ENCODE measurements at regions not wholly inside any gene's neighbourhood (a gene's known extent, or its start where the extent isn't known, plus 50 kb on each side); places are given as distances from the start of the nearest gene placed in this dataset.
"Not testable (repeated sequence)": the region's sequence is repeated elsewhere in the genome, so short reads cannot be mapped to it uniquely, and the experiment has no call there.

DNA sequence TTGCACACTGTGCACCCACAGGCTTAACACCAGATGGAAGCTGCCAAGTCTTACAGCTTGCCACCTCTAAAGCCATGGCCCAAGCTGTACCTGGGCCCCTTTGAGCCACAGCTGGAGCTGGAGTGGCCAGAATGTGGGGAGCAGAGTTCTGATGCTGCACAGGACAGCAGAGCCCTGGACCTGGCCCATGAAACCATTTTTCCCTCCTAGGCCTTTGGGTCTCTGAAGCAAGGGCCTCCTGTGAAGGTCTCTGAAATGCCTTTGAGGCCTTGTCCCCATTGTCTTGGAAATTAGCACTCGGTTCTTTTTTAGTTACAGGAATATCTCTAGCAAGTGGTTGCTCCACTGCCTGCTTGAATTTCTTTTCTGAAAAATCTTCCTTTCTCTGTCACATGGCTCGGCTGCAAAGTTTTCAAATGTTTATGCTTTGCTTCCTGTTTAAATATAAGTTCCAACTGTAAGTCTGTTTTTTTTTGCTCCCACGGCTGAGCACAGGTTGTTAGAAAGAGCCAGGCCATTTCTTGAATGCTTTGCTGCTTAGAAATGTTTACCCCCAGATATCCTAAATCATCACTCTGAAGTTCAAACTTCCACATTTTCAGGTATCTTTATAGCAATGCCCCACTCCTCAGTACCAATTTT, 156.8 kb upstream of the GORAB start:
- DNase-seq (ENCODE audit: low read depth in 2 of 2) = no peak

DNA sequence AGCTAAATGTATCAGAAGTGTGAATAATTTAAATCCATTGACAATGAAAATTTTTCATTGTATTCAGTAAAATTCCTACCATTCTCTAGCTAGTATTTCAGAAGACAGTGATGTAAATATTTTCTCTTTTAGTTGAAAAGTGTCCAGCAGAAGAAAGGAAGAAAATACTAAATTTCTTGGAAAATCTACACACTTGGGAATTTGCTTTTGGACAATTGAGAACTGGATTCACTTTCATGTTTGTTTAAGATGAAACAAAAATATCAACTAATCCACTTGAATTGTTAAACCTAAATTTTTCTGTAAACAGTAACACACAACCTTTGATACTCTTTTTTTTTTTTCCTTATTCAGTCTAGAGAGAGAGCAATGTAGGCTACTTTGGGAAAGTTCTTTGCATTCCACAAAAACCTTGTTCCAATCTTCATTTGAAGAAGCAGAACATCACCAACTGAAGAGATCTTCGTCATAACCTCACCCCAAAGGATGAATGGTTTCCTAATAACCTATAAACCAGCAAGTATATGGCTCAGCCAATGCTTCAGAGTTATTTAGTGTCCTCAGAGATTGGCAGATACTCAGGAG, 155.1 kb upstream of the GORAB start:
- no peak for DNase-seq (ENCODE audit: low read depth in 2 of 2)

DNA sequence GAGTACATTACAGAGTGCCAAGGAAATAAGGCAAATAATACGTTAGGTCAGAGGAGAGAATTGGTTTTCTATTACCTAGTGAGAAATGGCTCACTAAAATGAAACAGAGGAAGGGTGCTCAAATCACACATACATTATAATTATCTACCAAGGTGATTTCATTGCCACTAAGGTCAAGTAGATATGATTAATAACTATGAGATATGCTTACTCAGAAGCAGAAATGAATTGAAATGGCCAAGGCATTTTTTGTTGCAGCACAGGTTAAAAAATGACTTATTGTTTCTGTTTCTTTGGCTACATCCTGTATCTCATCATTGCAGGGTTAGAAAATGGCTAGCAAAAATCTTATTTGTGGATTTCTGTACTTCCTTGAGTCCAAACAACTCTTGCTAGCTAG, 154.5 kb upstream of the GORAB start:
- DNase-seq (ENCODE audit: low read depth in 2 of 2) = no peak

DNA sequence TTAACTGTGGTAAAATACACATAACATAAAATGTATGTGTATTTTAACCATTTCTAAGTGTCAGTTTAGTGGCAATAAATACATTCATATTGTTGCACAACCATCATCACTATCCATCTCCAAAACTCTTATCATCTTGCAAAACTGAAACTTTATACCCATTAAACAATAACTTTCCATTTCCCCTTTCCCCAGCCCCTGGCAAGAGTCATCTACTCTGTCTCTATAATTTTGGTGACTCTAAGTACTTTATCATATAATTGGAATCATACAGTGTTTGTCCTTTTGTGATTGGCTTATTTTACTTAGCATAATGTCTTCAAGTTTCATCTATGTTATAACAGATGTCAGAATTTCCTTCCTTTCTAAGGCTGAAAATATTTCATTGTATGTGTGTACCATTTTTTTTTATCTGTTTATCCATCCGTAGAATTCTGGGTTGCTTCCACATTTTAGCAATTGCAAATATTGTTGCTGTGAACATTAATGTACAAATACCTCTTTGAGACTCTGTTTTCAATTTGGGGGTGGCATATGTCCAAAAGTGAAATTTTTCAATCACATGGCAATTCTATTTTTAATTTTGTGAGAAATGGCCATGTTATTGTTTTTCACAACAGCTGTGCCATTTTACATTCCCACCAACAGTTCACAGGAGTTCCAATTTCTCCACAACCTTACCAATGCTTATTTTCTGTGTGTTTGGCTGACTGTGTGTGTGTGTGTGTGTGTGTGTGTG, 153.9 kb upstream of the GORAB start:
- DNase-seq (ENCODE audit: low read depth in 2 of 2) = no peak

DNA sequence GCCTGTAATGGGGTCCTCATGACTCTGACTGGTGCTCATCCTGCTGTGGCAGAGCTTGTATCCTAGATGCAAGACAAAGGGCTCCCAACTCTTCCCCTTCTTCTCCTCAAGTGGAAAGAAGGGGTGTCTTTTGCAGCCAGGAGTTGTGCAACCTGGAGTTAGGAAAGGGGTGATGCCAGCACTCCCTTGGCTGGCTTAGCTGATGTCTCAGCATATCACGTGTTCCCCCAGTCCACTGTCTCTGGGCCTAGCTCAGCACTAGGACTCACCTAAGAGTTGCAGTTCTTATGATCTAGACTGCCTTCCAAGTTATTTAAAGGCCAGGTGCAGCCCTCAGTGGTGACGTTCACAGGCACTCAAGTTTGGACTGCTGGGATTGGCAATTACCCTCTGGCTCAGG, 146.2 kb upstream of the GORAB start:
- DNase-seq (ENCODE audit: low read depth in 2 of 2) = no peak

DNA sequence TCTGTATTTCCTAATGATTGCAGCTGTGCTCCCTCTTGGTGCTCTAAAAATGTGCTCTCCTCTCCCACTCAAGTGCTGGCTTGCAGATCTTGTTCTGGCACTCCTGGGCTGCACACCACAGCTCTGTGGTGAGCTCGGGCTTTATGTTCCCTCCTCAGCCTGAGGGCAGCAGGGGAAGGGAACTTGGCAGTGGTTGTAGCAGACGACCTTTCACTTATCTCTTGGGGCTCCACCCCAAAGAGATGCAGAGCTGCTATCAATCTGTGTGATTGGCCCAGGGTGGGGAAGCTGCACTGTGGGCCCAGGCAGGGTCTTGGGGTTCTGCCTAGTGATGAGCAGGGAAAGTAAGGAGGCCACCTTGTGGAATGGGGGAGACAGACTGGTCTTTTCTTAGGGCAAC, 143.5 kb upstream of the GORAB start:
- DNase-seq (ENCODE audit: low read depth in 2 of 2) = no peak

DNA sequence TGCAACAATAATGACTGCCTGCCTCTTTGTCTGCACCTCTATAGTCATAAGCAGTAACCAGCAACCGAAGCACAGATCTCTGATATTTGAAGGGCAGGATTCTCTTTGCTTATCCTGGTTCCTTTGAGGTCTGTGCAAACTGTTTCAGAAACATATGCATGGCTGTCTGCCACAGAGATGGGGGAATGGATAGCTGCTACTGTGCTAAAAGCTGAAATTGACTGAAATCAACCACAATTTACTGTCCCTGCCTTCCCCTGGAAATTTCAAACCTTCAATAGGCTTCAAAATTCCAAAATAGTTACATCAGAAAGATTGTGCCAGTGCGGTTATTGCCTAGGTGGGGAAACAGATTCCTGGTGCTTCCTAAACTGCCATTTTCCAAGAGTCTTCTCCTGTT, 136.8 kb upstream of the GORAB start:
- no peak for DNase-seq (ENCODE audit: low read depth in 2 of 2)

DNA sequence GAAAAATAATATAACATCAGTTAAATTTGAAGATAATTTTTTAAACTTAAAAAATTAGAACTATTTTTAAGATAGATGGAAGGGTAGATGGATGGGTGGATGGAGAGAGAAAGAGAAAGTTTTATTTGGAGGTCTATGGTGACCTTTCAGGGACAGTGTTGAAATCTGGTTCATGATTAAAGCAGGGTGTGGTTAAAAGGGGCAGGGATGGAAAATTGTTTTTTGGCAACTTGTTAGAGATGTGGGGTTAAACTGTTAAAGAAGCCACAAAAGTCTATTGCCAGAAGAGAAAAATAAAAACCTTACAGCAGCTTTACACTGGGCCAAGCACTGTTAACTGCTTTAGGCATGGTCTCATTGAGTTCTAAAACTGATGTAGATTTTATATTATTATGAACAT, 134.9 kb upstream of the GORAB start:
- DNase-seq (ENCODE audit: low read depth in 2 of 2) = no peak

DNA sequence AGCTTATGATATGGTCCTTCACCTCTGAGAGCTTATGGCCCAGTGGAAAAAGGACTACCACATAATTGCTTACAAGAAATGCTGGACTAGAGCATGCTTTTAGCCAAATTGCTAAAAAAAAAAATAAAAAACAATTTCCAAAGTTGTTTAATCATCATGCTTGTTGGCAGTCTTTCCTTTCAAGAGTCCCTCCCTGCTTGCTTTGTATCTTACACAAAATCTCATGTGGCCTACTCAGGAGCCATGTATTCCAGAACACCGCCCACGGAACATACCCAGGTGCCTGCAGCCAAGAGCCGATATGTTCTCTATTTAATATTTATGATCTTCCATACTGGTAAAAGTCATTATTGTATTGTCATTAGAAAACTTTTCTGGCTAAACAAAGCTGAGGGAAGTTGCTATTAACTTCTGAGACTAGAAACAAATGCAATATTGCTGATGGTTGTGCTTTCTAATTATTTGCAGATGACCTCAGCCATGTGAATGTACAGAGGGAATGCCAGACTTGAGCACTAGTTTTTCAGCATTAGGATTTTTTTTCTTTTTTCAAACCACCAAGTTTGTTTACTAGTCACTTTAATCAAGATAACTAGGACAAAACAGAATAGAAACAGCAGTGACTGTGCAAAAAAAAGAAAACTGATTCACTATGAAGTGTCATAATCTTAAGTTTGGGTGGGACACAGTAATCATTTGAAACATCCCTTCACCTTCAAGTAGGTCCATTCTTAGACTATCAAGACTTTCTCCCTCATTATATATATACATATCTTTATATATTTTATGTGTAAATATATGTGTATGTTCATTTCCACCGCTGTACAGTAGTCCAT, 129.3 kb upstream of the GORAB start:
- DNase-seq (ENCODE audit: low read depth in 2 of 2) = no peak

DNA sequence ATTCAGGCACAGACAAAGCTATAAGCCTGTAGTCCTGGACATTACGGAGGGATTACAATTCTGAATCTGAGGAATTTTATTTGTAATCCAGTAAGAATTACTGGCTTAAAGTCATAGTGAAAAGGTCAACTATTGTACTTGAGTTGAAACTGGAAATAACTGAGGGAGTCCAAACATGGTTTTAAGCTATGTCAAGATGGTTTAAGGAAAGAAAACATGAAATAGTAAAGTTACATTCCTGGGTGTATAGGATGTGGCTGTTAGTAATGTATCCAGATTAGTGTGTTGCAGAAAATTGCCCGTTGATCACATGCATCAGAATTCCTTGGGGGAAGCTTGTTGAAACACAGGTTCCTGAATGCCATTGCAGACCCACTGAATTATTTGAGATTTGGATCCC, 124.8 kb upstream of the GORAB start:
- no peak for DNase-seq (ENCODE audit: low read depth in 2 of 2)

DNA sequence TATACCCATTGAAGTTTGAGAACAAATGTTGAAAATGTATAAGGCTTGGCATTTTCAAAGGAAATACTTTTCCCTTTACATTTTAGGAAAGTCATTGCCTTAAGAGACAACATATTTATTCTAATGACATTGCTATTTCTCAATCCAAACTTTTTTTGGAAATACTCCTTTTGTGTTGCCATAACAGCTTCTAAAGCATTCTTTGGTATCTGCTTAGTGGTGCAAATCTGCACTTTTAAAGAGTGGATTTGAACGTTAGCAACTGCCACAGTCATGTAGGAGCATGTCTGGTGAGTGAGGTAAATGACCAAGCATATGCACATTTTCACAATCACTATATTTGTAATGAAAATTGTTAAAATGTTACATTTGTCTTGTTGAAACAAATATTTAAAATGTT, 124.4 kb upstream of the GORAB start:
- no peak for DNase-seq (ENCODE audit: low read depth in 2 of 2)

DNA sequence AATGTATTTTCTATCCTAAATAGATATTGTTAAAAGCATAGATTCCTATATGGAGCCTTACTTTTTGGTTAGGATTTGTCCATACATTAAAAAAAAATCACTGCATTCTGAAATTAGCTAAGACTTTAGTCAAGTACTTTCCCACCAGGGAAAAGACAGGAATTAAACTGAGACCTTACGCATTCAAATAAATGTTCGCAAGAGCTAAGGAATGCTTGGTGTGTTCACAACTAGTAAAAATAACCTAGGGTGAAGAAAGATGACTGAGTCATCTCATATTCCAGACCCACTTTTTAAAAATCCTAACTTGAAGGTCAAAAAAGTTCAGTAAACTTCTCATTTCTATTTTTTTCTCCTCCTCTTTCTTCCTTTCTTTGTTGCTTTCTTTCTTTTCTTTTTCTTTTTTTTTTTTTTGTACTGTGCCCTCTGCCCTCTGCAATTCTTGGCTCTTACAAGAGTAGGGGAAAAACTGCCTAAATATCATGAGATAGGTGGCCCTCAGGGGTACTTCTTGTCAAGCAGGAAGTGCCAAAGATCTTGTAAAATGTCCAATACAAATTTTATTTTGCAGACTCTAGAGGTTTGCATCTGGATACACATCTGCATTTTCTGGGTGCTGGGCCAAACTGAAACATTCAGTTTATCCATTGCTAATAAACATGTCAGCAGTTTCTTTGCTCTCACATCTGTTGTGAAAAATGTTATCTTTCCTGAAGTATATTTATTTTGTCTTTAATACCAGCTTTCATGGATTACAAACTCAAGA, 121.4 kb upstream of the GORAB start:
- no peak for DNase-seq (ENCODE audit: low read depth in 2 of 2)

DNA sequence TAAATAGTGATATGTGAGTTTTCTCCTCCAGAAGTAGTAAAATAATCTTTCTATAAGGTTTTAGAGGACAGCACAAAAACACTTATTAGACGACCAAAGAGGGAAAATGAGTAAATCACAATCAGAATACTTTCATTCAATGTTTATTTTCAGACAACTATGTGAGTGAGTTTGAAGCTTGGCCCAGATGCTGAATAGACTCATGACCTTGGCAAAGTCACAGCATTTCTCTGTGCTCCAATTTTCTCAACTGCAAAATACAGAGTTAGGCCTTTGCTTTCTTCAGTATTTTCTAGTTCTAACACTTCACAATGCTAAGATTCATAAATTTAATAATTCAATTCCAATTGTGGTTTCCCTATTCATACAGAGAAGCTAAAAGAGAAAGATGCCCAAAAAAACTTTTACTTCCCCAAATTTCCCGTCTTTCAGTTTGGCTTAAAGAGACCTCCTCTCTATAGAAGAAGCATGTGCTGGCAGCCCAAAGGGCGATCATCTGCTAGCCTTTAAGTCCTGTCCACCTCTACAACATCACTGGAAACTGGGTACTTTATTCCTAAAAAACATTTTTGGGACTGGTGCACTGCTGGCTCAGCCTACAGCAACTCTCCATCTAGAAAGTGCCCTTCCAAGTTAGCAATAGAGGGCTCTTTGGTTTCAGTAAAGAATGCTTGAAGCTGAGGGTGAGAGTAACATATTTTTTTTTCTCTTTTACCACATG, 116.8 kb upstream of the GORAB start:
- DNase-seq (ENCODE audit: low read depth in 2 of 2) = no peak

DNA sequence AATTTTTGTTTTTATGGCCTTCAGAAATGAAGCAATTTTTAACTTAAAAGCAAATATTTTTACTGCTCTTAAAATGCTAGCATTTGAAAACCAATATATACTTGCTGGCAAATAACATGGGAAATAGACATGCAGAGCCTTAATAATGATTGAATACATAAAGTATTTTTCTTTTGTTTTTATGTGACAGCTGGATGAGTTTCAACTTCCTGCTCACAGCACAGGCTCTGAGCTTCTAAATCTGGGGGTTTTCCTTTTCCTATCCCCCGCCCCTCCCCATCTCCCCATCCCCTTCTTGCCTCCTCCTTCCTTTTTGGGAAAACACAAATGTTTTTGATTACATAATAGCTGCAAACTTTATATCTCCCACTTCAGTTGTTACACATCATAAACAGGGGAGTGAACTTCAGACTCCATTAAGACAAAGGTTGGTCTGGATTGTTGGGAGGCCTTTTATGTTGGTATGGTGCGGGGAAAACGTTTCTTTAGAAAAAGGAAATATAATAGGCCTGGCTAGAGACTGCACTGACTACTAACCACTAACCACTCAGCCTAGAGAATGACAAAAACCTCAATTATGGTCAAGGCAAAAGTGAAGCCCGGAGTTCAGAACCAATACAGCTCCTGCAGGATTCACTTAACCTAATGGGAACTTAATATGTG, 116.1 kb upstream of the GORAB start:
- no peak for DNase-seq (ENCODE audit: low read depth in 2 of 2)

DNA sequence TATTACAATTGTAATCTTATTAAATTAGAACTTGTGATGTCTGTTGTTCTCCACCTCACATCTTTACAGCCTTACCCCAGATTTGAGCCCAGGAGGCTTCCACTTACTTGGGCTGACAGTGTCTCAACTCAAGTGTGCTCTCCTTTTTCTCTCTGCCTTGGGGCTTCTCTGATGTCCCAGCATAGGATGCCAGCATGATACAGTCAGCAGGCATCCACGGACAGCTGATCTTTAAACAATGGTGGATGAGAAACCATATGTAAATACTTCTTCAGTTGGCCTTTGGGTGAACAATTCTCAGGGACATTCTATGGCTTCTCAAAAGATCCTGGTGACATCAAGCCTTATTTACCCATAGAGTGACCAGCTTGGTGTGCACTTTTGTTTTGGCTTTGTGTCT, 107.6 kb upstream of the GORAB start:
- no peak for DNase-seq (ENCODE audit: low read depth in 2 of 2)

DNA sequence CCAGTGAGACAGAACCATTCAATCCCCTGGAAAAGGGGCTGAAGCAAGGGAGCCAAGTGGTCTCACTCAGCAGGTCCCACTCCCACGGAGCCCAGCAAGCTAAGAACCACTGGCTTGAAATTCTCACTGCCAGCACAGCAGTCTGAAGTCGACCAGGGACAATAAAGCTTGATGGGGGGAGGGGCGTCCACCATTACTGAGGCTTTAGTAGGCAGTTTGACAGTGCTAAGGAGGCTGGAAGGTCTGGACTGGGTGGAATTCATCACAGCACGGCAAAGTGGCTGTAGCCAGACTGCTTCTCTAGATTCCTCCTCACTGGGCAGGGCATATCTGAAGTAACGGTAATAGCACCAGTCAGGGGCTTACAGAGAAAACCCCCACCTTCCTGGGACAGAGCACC, 105.4 kb upstream of the GORAB start:
- no peak for DNase-seq (ENCODE audit: low read depth in 2 of 2)

DNA sequence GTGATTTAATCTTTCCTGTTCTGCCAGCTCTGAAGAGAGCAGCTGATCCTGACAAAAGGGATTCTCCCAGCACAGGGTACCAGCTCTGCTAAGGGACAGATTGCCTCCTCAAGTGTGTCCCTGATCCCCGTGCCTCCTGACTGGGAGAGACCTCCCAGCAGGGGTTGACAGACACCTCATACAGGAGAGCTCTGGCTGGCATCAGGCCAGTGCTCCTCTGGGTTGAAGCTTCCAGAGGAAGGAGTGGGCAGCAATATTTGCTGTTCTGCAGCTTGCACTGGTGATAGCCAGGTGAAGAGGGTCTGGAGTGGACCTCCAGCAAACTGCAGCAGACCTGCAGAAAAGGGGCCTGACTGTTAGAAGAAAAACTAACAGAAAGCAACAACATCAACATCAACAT, 105.0 kb upstream of the GORAB start:
- DNase-seq (ENCODE audit: low read depth in 2 of 2) = not testable (repeated sequence)

DNA sequence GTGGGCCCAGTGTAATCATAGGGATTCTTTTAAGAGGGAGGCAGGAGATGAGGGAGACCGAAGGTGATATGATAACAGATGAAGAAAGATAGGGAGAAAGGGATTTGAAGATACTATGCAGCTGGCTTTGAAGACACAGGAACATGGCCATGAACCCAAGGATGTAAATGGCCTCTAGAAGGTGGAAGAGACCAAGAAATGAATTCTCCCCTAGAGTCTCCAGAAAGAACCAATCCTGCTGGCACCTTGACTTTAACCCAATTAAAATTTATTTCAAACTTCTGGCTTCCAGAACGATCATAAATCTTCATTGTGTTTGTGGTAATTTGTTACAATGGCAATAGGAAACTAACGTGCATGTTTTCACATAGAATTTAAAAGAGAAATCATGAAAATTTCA, 95.0 kb upstream of the GORAB start:
- DNase-seq (ENCODE audit: low read depth in 2 of 2) = no peak

DNA sequence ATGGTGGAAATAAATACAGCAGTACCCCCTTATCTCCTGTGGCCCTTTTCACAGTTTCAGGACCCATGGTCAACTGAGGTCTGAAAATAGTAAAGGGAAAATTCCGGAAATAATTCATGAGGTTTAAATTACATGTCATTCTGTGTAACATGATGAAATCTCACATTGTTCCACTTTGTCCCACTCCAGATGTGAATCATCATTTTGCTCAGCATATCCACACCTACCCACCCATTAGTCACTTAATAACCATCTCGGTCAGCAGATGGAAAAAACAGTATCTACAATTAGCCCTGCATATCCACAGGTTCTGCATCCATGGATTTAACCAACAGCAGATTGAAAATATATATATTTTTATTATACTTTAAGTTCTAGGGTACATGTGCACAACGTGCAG, 86.9 kb upstream of the GORAB start:
- no peak for DNase-seq (ENCODE audit: low read depth in 2 of 2)

DNA sequence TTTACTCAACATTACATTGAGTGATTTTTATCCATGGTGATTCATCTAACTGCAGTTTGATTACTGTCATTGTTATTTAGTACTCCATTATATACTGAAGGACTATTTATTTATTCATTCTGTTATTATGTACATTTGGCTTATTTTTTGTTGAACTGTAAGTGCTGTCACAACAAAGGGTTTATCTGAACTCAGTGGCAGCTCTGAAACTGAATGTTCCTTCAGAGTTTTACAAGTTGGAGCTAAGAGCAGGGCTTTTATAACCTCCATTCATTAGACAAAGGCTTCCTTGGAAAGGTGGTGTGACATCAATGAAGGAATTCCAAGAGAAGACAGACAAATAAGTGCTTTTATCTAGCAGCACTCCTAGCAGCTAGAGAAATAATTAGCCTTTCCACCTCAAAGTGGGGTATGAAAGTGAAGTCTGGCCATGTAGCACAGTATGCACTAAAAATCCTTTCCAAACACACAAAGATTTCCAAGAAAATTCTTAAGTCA, 83.3 kb upstream of the GORAB start:
- DNase-seq (ENCODE audit: low read depth in 2 of 2) = no peak

Measured in stimulated activated CD8-positive, alpha-beta memory T cell treated with anti-CD3 and anti-CD28 coated beads, Interleukin-2, amount 100 ng/mL, for 48 hours (primary cell).